Upper lobe of left lung (tissue), 4 donors: ENCODE measurements at regions not wholly inside any gene's neighbourhood (a gene's known extent, or its start where the extent isn't known, plus 50 kb on each side); places are given as distances from the start of the nearest gene placed in this dataset.

Experiments used
- CTCF ChIP-seq, 6 experiments: fragments of 450-650 bp in 4 of 6; fragments of 200-600 bp in 2 of 6; sonication (generic) in 2 of 6; IDR thresholded peaks; one replicate each; pipeline ENCODE4 v1.5.1; 2016 to 2019; ENCODE audit warnings: antibody characterized with exemption in 6 of 6
- EP300 ChIP-seq, 4 donors: sonication (generic); formaldehyde crosslinking; IDR thresholded peaks; one replicate each; pipeline ENCODE4 v1.5.1; 2017; ENCODE audit warnings: antibody characterized with exemption in 4 of 4, control low read depth in 2 of 4
- POLR2A ChIP-seq, 4 donors: fragments of 450-650 bp; IDR thresholded peaks; one replicate each; pipeline ENCODE4 v1.5.1; 2016 to 2017; ENCODE audit warnings: antibody characterized with exemption in 4 of 4, mild to moderate bottlenecking in 2 of 4
- POLR2AphosphoS5 ChIP-seq, 2 donors: sonication (generic); formaldehyde crosslinking; IDR thresholded peaks; one replicate each; pipeline ENCODE4 v1.5.1; 2017; ENCODE audit warnings: antibody characterized with exemption in 2 of 2

- no peak for TF ChIP-seq CTCF (IDR thresholded peaks at IDR 0.05)
- TF ChIP-seq EP300 (IDR thresholded peaks at IDR 0.05) = no peak
- TF ChIP-seq POLR2A (IDR thresholded peaks at IDR 0.05) = no peak
- TF ChIP-seq POLR2AphosphoS5 (IDR thresholded peaks at IDR 0.05) = no peak
Measured at GRCh38 chr5:5981562-5981961, 396.8 kb downstream of the MED10 start.
